Astrocyte (in vitro differentiated cells and primary cell): ENCODE measurements at regions not wholly inside any gene's neighbourhood (a gene's known extent, or its start where the extent isn't known, plus 50 kb on each side); places are given as distances from the start of the nearest gene placed in this dataset.

Source experiments
- DNase-seq: peaks from one replicate; pipeline ENCODE4 v3.0.0-alpha.2; 2010; ENCODE audit warnings: low read depth
- FAIRE-seq: peaks from 2 replicates; lab custom pipeline; 2011; peaks lifted over from hg19 to GRCh38; lab: Jason Lieb, UNC
- H2AFZ ChIP-seq: 2 replicates; pipeline ENCODE4 v1.6.0; 2012; ENCODE audit warnings: low read depth, low read length, inconsistent platforms
- H3K27ac ChIP-seq: 2 replicates; pipeline ENCODE4 v1.5.1; 2011; ENCODE audit warnings: low read depth, low read length, inconsistent platforms
- H3K27me3 ChIP-seq: 2 replicates; pipeline ENCODE4 v1.6.0; 2011; ENCODE audit warnings: low read length, inconsistent platforms; ENCODE audit not compliant: insufficient read depth
- H3K36me3 ChIP-seq: 2 replicates; pipeline ENCODE4 v1.5.1; 2011; ENCODE audit warnings: low read length, inconsistent platforms; ENCODE audit not compliant: insufficient read depth
- H3K4me1 ChIP-seq: 2 replicates; pipeline ENCODE4 v1.5.1; 2011; ENCODE audit warnings: low read length, inconsistent platforms; ENCODE audit not compliant: insufficient read depth
- H3K4me2 ChIP-seq: 2 replicates; pipeline ENCODE4 v1.6.0; 2012; ENCODE audit warnings: low read length, inconsistent platforms
- H3K4me3 ChIP-seq: 2 replicates; pipeline ENCODE4 v1.5.1; 2011; ENCODE audit warnings: low read depth, mild to moderate bottlenecking, low read length, inconsistent platforms; ENCODE audit not compliant: insufficient read depth
- H3K79me2 ChIP-seq: 2 replicates; pipeline ENCODE4 v1.6.0; 2012; ENCODE audit warnings: mild to moderate bottlenecking, low read length, inconsistent platforms; ENCODE audit not compliant: insufficient read depth
- H3K9ac ChIP-seq: 2 replicates; pipeline ENCODE4 v1.6.0; 2012; ENCODE audit warnings: mild to moderate bottlenecking, low read length, inconsistent platforms
- H3K9me3 ChIP-seq: 2 replicates; pipeline ENCODE4 v1.5.1; 2012; ENCODE audit warnings: low read depth, mild to moderate bottlenecking, low read length, inconsistent platforms; ENCODE audit not compliant: insufficient read depth
- H4K20me1 ChIP-seq: 2 replicates; pipeline ENCODE4 v1.6.0; 2012; ENCODE audit warnings: low read length, inconsistent platforms; ENCODE audit not compliant: insufficient read depth
- H3K27ac Mint-ChIP-seq: one replicate; pipeline ENCODE4 v1.8.0; 2021; ENCODE audit warnings: mild to moderate bottlenecking, mixed read lengths; ENCODE audit not compliant: unreplicated experiment
- H3K27me3 Mint-ChIP-seq: one replicate; pipeline ENCODE4 v1.8.0; 2021; ENCODE audit warnings: low read depth, mixed read lengths; ENCODE audit not compliant: unreplicated experiment
- H3K36me3 Mint-ChIP-seq: one replicate; pipeline ENCODE4 v1.8.0; 2021; ENCODE audit warnings: low read depth, mixed read lengths; ENCODE audit not compliant: unreplicated experiment
- H3K4me1 Mint-ChIP-seq: one replicate; pipeline ENCODE4 v1.8.0; 2021; ENCODE audit warnings: low read depth, mixed read lengths; ENCODE audit not compliant: unreplicated experiment
- H3K4me3 Mint-ChIP-seq: one replicate; pipeline ENCODE4 v1.8.0; 2021; ENCODE audit warnings: mild to moderate bottlenecking, moderate library complexity, mixed read lengths; ENCODE audit not compliant: unreplicated experiment
- H3K9me3 Mint-ChIP-seq: one replicate; pipeline ENCODE4 v1.8.0; 2021; ENCODE audit warnings: mild to moderate bottlenecking, mixed read lengths; ENCODE audit not compliant: unreplicated experiment
- CTCF ChIP-seq: IDR thresholded peaks from 2 replicates; pipeline ENCODE4 v1.5.1; 2011; ENCODE audit warnings: low read depth, mild to moderate bottlenecking, inconsistent platforms, low read length, moderate library complexity; ENCODE audit not compliant: insufficient read depth
- EZH2 ChIP-seq: IDR thresholded peaks from 2 replicates; pipeline ENCODE4 v1.6.1; 2012; ENCODE audit warnings: mild to moderate bottlenecking, low read length, inconsistent platforms; ENCODE audit not compliant: insufficient read depth

- Histone ChIP-seq H3K9me3 (no peaks in the 10 kb centered on the region), H3K4me1 (no peaks in the 10 kb centered on the region), H2AFZ (no peak overlapping the region), H3K9ac (no peak overlapping the region), H3K4me2 (no peak overlapping the region), H3K36me3 (no peaks in the 10 kb centered on the region), H3K79me2 (no peaks in the 10 kb centered on the region), H3K4me3 (no peak overlapping the region), H4K20me1 (no peaks in the 10 kb centered on the region), H3K27ac (no peak overlapping the region), H3K27me3 (no peaks in the 10 kb centered on the region)
- H3K9me3 Mint-ChIP-seq, result peaks cover 20% of the 10 kb centered on the region
- H3K27ac Mint-ChIP-seq, result no peak overlapping the region
- FAIRE-seq (no peak), DNase-seq (no peak)
- H3K4me1 Mint-ChIP-seq, result peaks cover 3% of the 10 kb centered on the region
- no peaks in the 10 kb centered on the region for H3K36me3 Mint-ChIP-seq
- TF ChIP-seq EZH2, result no peak
- no peak for TF ChIP-seq CTCF
- H3K4me3 Mint-ChIP-seq, result no peak overlapping the region
- no peaks in the 10 kb centered on the region for H3K27me3 Mint-ChIP-seq
Observed at GRCh38 chr10:64206409-64206808, 685.2 kb downstream of the REEP3 start.

- Histone ChIP-seq H4K20me1 (no peaks in the 10 kb centered on the region), H3K4me2 (no peak overlapping the region), H3K4me1 (no peaks in the 10 kb centered on the region), H2AFZ (no peak overlapping the region), H3K36me3 (no peaks in the 10 kb centered on the region), H3K79me2 (no peaks in the 10 kb centered on the region), H3K9ac (no peak overlapping the region), H3K27me3 (no peaks in the 10 kb centered on the region), H3K9me3 (no peaks in the 10 kb centered on the region), H3K4me3 (no peak overlapping the region), H3K27ac (no peak overlapping the region)
- no peak for TF ChIP-seq EZH2
- TF ChIP-seq CTCF, result no peak
- peak overlapping the region; percentile 1 for H3K27ac Mint-ChIP-seq
- DNase-seq, result peak; percentile 10
- H3K27me3 Mint-ChIP-seq, result no peaks in the 10 kb centered on the region
- no peaks in the 10 kb centered on the region for H3K36me3 Mint-ChIP-seq
- peaks cover 24% of the 10 kb centered on the region for H3K9me3 Mint-ChIP-seq
- no peak for FAIRE-seq
- peaks cover 3% of the 10 kb centered on the region for H3K4me1 Mint-ChIP-seq
- H3K4me3 Mint-ChIP-seq, result no peak overlapping the region
Observed at GRCh38 chr10:64209561-64209960, 688.4 kb downstream of the REEP3 start.

- no peak overlapping the region for H3K9ac ChIP-seq
- no peaks in the 10 kb centered on the region for H3K79me2 ChIP-seq
- H3K4me1 Mint-ChIP-seq, result peaks cover 3% of the 10 kb centered on the region
- no peak overlapping the region for H3K4me2 ChIP-seq
- H3K27me3 Mint-ChIP-seq, result no peaks in the 10 kb centered on the region
- peak overlapping the region; percentile 1 for H3K27ac Mint-ChIP-seq
- DNase-seq (no peak), FAIRE-seq (no peak)
- H3K27me3 ChIP-seq, result no peaks in the 10 kb centered on the region
- H3K9me3 Mint-ChIP-seq, result peaks cover 23% of the 10 kb centered on the region
- TF ChIP-seq CTCF (no peak), EZH2 (no peak)
- H3K4me1 ChIP-seq, result no peaks in the 10 kb centered on the region
- H3K36me3 ChIP-seq, result no peaks in the 10 kb centered on the region
- H3K4me3 Mint-ChIP-seq, result no peak overlapping the region
- H4K20me1 ChIP-seq, result no peaks in the 10 kb centered on the region
- H3K9me3 ChIP-seq, result no peaks in the 10 kb centered on the region
- no peak overlapping the region for H3K27ac ChIP-seq
- H3K4me3 ChIP-seq, result no peak overlapping the region
- H2AFZ ChIP-seq, result no peak overlapping the region
- H3K36me3 Mint-ChIP-seq, result no peaks in the 10 kb centered on the region
Observed at GRCh38 chr10:64210211-64210610, 689.0 kb downstream of the REEP3 start.
